HG02610 (cell line): ENCODE measurements at regions not wholly inside any gene's neighbourhood (a gene's known extent, or its start where the extent isn't known, plus 50 kb on each side); places are given as distances from the start of the nearest gene placed in this dataset.
"Not testable (repeated sequence)": the region's sequence is repeated elsewhere in the genome, so short reads cannot be mapped to it uniquely, and the experiment has no call there.

Experiments
- ATAC-seq: cut with Tn5 transposase; IDR thresholded peaks from one replicate; pipeline ENCODE4 v1.9.1; 2021; ENCODE audit warnings: mild to moderate bottlenecking, moderate library complexity; ENCODE audit not compliant: unreplicated experiment

GRCh38 chr21:10325546-10325945, 195.8 kb upstream of the TPTE start:
- ATAC-seq = peak; percentile 81

- not testable (repeated sequence) for ATAC-seq
These were observed 195.2 kb upstream of the TPTE start for GRCh38 chr21:10326146-10326545.

- not testable (repeated sequence) for ATAC-seq
These were observed 192.7 kb upstream of the TPTE start for GRCh38 chr21:10328646-10329045.

- ATAC-seq = not testable (repeated sequence)
These were observed 190.7 kb upstream of the TPTE start for GRCh38 chr21:10330641-10331119.

DNA sequence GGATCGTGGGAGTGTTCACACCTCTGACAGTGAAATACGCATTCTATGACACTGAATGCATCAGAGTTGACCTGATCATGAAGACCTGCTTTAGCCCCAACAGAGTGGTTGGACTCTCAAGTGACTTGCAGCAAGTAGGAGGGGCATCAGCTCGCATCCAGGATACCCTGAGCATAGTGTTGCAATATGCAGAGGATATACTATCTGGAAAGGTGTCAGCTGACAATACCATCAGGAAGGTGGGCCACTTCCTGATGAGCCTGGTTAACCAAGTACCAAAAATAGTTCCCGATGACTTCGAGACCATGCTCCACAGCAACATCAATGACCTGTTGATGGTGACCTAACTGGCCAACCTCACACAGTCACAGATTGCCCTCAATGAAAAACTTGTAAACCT, 190.2 kb upstream of the TPTE start:
- ATAC-seq = not testable (repeated sequence)

DNA sequence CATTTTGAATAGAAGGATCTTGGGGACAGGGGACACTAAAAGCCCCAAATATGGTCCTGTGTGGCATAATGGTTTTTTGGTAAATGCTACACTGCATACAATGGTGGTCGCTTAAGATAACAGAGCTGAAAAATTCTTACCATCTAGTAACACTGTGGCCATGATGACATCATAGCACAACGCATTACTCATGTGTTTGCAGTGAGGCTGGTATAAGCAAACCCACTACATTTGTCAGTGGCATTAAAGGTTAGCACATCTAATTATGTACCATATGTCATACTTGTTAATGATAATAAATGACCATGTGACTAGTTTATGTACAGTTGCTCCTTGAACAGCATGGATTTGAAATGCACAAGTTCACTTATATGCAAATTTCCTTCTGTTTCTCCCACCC, 188.4 kb upstream of the TPTE start:
- not testable (repeated sequence) for ATAC-seq

DNA sequence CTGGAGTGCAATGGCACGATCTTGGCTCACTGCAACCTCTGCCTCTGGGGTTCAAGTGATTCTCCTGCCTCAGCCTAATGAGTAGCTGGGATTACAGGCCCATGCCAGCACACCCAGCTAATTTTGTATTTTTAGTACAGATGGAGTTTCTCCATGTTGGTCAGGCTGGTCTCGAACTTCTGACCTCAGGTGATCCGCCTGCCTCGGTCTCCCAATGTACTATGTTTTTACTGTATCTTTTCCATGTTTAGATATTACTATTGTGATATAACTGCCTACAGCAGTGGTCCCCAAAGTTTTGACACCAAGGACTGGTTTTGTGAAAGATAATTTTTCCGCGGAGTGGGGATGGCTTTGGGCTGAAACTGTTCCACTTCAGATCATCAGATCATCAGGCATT, 187.0 kb upstream of the TPTE start:
- ATAC-seq = not testable (repeated sequence)

DNA sequence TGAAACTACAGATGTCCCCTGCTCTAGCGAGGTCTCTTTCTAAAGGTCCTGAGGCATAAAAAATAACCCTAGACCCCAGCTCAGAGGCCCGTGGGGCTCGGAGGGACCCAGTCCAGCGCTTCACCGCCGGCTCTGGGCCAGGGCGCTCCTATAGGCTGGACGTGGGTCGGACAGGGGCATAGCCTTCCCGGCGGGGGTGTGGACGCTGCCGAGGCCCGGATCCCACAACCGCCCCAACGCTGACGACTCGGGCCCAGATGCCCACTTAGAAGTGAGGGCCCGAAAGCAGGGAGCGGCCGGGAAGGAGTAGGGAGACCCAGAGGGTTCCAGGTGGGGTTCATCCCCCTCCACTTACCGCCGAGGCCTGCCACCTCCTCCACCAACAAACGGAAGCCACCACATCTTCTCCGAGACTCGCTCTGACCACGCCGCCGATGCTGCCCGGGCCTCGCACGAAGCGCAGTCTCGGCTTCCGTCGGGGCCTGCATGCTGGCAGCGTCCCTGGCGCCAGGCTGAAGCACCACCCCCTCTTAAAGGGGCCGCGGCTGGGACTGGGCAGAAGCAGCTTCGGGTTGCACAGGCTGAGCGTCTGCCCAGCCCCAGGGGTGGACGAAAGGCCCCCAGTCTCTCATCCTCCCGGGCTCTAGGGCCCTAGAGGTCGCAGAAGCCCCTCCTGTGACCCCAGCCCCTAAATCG, 179.0 kb upstream of the TPTE start:
- ATAC-seq = not testable (repeated sequence)

DNA sequence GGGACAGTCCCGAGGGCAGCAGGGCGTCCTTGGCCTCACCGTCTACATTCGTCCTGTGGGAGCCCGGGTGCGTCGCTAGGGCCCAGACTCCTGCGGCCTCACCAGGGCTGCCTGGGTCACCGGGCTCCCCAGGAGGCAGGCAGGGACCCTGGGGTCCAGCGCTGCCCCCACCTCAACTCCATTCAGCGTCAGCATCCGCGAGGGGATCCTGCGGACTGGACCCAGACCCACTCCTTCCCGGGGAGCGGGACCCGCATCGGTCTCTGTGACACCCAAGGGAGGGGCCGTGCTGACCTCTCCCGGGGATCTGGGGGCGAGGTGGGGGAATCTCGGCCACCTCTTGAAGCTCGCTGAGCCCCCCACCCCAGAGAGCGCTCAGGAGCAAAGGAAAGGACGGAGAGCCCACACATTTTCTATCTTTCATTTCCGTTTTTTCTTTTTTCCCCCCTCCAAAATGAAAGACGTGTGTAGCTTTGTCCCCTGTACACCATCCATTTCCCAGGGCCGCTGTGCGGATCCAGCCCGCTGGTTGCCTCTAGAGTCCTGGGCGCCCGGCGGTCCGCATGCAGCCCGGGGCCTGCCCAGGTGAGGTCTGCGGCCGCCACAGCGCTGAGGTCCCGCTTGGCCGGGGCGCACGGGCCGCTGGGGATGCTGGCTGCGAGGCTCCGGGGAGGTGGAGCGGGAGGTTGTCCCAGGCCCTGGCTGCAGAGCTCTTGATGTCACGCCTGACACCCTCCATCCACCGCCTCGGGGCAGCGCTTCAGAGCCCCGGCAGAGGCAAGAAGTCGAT, 178.0 kb upstream of the TPTE start:
- not testable (repeated sequence) for ATAC-seq

DNA sequence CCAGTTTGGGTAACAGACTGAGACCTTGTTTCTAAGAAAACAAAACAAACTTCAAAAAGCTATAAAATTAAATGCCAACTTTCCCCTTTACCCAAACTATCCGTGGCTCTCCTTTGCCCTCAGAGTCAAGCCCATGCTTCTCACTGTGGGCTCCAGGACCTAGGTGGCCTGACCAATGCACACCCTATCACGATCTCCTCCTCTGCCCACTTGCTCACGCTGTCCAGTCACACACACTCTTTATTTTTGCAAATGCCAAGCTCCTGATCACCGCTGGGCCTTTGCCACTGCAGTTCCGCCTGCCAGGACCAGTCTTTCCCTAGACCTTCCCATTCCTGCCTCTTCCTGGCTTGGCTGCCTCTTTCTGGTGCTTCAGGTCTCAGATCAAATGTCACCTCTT, 177.1 kb upstream of the TPTE start:
- not testable (repeated sequence) for ATAC-seq

GRCh38 chr21:10345178-10345612, 176.2 kb upstream of the TPTE start:
- ATAC-seq = not testable (repeated sequence)

DNA sequence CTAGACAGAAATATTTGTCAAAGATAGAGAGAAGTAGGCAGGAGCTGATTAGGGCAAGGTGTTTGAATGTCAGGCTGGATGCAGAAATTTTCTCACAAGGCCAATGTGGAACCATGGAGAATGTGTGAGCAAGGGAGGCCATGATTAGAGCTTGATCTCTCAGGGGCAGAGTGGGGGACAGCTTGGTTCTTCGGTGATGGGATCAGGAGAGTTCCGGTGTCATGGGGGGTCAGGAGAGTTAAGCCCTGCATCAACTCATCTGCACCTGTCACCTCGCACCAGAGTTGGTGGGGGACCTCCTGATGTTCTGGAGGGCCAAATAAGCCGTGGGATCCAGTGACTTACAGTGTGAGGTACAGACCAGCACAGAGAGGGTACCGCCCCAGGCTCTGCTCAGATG, 175.1 kb upstream of the TPTE start:
- ATAC-seq = not testable (repeated sequence)

DNA sequence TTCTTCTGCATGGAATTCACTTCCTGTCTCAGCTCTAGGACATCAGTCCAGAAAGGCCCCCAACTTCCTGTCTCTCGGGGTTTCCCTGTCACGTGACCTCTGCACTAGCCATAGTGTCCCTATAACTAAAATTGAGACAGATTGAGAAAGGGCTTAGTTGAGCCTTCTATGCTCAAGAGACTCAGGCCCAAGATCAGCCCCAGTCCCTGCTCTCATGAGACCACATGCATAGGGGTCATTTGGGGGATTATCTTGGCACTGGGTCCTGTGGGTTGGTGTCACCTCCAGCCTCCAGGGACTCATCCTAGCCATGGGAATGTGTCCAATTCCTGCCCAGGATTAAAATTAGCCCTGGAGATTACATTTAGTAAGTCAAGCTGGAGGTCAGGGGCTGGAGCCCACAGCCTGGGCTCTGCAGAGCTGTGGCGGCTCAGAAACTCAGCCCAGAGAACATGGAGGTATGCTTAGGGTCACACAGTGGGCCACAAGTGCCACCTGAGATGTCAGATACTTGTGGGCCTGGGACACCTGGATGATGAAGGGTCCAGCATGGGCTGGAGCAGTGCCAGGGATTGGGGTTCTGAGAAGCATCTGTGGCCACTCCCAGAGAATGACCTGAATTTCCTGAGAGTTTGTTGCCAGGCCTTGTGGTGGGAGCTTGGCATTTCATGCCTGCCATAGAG, 174.3 kb upstream of the TPTE start:
- not testable (repeated sequence) for ATAC-seq

DNA sequence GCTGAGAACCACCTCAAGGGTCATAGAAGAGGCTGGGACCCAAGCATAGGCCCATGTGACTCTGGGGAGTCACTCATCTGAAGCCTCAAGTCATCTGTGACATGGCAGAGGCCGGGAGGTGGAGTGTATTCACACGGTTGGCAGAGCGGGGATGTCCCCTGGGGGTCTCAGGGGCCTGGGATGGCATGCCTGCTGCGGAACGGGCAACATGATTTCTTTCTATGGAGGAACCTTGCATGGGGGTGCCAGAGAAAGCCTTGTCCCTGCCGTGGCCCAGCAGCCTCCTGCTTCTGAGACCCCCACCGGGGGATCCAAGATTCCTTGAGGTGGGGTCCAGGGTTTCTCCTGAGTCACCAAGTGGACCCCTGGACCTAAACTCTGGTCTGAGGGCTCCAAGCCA, 173.7 kb upstream of the TPTE start:
- ATAC-seq = not testable (repeated sequence)

- not testable (repeated sequence) for ATAC-seq
These were observed 173.2 kb upstream of the TPTE start for GRCh38 chr21:10348150-10348549.

- ATAC-seq = not testable (repeated sequence)
These were observed 166.4 kb upstream of the TPTE start for GRCh38 chr21:10354851-10355578.

GRCh38 chr21:10359120-10359519, 162.3 kb upstream of the TPTE start:
- not testable (repeated sequence) for ATAC-seq

DNA sequence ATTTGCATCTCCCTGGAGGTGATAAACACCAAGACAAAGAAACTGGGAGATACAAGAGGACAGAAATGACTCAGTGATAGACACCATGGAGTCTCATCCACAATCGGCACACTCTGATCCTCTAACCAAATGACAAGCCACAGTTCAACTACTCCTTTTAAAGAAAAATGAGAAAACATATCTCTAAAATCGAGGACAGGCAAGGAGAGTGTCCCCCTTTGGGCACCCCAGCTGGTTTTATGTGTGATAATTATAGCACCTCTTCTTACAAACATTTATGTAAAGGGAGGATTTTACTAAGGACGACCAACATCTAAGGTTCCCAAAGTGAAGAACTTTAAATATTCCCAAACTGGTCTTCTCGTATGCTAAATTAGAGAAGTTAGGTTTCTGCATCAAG, 161.5 kb upstream of the TPTE start:
- ATAC-seq = not testable (repeated sequence)

GRCh38 chr21:10361214-10361736, 160.1 kb upstream of the TPTE start:
- ATAC-seq = not testable (repeated sequence)

DNA sequence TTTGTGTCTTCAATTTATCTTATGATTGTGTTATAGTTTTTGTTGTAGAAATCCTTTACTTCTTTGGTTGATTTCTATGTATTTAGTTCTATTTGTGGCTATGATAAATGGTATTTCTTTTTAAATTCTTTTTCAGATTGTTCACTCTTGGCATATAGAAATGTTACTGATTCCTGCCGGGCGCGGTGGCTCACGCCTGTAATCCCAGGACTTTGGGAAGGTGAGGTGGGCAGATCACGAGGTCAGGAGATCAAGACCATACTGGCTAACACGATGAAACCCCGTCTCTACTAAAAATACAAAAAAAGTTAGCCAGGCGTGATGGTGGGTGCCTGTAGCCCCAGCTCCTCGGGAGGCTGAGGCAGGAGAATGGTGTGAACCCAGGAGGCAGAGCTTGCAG, 158.6 kb upstream of the TPTE start:
- ATAC-seq = not testable (repeated sequence)
